GM19023 (cell line): ENCODE measurements at regions not wholly inside any gene's neighbourhood (a gene's known extent, or its start where the extent isn't known, plus 50 kb on each side); places are given as distances from the start of the nearest gene placed in this dataset.
"Not testable (repeated sequence)": the region's sequence is repeated elsewhere in the genome, so short reads cannot be mapped to it uniquely, and the experiment has no call there.

ENCODE experiments used
- ATAC-seq: cut with Tn5 transposase; IDR thresholded peaks from one replicate; pipeline ENCODE4 v1.9.1; 2021; ENCODE audit warnings: mild to moderate bottlenecking, moderate library complexity; ENCODE audit not compliant: unreplicated experiment

GRCh38 chr6:116982401-116982800, 105.4 kb downstream of the RFX6 start:
- no peak for ATAC-seq

- no peak for ATAC-seq
Observed at GRCh38 chr6:116983375-116983774, 106.3 kb downstream of the RFX6 start.

DNA sequence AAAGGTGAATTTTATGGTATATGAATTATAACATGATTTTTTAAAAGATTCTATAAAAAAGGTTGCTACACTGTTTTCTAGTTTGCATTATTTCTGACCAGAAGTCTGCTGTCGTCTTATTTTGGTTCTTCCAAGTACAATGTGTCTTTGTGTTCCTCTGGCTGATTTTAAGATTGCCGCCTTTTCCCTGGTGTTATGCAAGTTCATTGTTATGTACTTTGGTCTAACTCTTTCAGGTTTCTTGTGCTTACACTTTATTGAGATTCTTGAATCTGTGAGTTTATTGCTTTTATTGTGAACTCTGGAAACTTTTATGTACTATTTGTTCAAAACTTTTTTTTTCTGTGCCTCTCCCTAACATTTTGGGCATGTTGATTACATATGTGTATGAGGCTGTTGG, 109.8 kb downstream of the RFX6 start:
- no peak for ATAC-seq

- no peak for ATAC-seq
Observed at GRCh38 chr6:116990679-116991078, 113.6 kb downstream of the RFX6 start.

DNA sequence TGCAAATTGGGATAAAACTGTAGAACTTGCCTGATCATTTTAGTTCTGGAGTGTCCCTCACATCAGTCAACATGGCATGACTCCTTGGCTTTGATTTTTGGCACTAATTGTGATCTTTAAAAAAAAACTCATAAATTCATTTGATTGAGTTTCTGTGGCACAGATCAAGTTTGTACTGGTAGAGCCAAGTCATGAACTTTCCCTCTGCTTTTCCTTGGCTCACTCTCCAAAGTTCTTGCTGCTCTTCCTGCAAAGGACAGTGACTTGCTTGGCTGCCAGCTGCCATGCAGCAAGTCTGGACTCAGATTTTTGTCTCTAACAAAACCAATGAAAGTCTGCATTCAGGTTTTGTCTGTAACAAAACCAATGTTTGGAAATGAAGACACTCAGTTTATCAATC, 115.5 kb downstream of the RFX6 start:
- ATAC-seq, result no peak

DNA sequence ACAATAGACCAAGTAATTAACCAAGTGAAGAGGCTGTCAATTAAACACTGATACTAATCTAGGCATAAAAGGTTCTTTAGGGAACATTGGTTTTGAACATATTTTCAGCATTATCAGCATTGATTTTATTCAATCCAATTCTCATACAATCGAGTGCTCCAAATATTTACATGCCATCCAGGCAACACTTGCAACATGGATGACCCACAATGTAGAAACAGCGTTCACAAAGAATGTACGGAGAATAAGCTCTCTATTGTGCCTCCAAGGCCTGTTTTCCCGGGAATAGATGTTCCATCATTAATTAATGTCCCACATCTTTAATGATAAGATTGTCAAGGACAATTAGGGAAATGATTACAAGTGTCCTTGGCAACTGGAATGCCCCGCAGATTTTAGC, 117.4 kb downstream of the RFX6 start:
- no peak for ATAC-seq

DNA sequence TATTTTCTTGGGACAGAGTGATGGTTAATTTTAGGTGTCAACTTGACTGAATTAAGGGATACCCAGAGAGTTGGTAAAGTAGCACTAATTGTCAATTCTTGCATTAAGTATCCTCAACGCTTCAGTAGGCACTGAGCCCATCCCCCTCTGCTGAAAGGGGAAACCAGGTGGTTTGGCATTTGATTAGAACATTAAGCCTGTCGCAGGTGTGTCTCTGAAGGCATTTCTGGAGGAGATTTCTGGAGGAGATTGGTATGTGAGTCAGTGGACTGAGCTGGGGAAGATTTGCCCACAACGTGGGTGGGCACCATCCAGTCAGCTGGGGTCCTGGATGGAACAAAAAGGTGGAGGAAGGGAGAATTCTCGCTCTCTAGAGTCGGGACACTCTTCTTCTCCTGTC, 119.8 kb downstream of the RFX6 start:
- ATAC-seq, result no peak

GRCh38 chr6:116997496-116997895, 120.5 kb downstream of the RFX6 start:
- ATAC-seq, result no peak

GRCh38 chr6:117007659-117008058, 130.6 kb downstream of the RFX6 start:
- ATAC-seq, result no peak

DNA sequence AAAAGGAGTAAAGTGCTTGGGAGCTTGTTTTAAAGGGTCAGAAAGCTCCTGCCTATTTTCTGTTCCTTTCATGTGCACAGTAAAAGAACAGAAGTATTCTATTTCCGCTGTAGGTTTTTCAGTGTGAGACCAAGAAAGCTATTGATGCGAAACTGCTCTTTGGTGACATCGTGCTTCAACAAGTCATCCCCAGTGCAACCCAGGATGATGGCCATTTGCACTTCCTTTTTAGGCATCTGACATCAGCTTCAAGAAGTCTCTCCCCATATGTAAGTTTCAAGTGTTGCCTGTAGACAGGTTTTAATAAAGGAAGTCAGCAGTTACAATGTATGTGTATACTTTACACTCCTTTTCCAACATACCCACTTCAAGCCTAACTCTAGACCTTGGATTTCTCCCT, 131.6 kb downstream of the RFX6 start:
- peak; percentile 54 for ATAC-seq

DNA sequence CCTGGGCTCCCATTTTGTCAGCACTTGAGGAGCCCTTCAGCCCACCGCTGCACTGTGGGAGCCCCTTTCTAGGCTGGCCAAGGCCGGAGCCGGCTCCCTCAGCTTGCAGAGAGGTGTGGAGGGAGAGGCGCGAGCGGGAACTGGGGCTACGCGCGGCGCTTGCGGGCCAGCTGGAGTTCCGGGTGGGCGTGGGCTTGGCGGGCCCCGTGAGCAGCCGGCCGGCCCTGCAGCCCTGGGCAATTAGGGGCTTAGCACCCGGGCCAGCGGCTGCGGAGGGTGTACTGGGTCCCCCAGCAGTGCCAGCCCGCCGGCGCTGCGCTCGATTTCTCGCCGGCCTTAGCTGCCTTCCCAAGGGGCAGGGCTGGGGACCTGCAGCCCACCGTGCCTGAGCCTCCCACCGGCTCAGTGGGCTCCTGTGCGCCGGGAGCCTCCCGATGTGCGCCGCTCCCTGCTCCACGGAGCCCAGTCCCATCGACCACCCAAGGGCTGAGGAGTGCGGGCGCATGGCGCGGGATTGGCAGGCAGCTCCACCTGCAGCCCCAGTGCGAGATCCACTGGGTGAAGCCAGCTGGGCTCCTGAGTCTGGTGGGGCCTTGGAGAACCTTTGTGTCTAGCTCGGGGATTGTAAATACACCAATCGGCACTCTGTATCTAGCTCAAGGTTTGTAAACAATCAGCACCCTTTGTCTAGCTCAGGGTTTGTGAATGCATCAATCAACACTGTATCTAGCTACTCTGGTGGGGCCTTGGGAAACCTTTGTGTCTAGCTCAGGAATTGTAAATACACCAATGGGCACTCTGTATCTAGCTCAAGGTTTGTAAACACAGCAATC, 137.8 kb downstream of the RFX6 start:
- not testable (repeated sequence) for ATAC-seq

DNA sequence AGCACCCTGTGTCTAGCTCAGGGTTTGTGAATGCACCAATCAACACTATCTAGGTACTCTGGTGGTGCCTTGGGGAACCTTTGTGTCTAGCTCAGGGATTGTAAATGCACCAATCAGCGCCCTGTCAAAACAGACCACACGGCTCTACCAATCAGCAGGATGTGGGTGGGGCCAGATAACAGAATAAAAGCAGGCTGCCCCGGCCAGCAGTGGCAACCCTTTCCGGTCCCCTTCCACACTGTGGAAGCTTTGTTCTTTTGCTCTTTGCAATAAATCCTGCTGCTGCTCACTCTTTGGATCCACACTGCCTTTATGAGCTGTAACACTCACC, 138.4 kb downstream of the RFX6 start:
- ATAC-seq, result not testable (repeated sequence)

GRCh38 chr6:117018771-117019170, 141.7 kb downstream of the RFX6 start:
- no peak for ATAC-seq

GRCh38 chr6:117022774-117023173, 145.7 kb downstream of the RFX6 start:
- ATAC-seq, result no peak

GRCh38 chr6:117025310-117025709, 148.3 kb downstream of the RFX6 start:
- ATAC-seq, result no peak

DNA sequence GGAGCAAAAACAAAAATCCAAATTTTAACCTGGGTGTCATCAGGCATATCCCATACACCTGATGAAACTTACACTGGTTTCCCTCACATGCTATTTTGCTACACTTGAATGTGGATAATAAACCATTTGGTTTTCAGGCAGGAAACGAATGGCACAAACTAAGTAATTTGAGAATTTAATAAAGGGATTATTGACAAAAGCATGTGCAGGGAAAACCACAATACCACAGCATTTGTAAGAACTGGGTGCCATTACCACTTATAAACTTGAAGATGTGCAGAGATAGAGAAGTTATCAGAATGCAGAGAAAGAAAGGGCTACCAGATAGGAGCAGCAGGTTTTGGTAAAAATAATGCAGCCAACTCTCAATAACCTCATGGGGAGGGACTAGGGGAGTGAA, 151.2 kb downstream of the RFX6 start:
- ATAC-seq, result no peak

DNA sequence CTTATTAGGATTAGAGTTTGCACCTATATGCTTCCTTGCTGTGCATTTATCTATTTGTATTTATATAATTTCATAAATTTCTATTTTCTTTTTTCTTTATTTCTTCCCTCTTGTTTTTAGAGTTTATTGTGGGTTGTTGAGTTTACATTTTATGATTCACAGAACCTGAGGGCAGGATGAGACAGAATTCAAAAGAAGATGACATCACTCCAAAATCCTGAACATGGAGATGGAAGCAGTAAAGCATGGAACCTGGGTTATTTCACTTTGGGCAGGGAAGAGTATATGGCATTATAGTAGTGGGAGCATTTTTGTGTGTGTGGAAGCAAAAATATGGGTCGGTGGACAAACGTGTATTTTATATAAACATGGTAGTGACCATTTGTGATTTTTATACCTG, 157.5 kb downstream of the RFX6 start:
- ATAC-seq, result no peak

- no peak for ATAC-seq
Observed at GRCh38 chr6:117034971-117035370, 157.9 kb downstream of the RFX6 start.

- ATAC-seq, result no peak
Observed at GRCh38 chr6:117050301-117050700, 173.3 kb downstream of the RFX6 start.

- no peak for ATAC-seq
Observed at GRCh38 chr6:117072134-117072533, 193.2 kb upstream of the VGLL2 start.

DNA sequence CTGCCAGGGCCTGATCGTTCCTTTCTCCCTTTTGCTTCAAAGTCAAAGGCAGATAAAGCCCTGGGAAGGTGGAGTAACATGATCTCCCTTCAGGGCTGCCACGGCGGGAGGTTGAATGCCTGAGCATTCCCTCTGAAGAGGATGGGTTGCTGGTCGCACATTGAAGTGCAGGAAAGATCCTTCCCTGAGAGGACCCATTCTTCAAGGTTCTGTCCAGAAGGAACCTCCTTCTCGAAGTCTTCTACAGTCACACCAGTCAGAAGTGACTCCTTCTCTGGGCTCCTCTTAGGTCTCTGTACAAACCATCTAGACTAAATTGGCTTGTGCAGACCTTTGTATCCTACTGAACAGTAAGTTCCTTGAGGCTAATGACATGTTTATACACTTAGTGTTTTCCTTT, 192.6 kb upstream of the VGLL2 start:
- no peak for ATAC-seq

- ATAC-seq, result no peak
Observed at GRCh38 chr6:117074672-117075071, 190.7 kb upstream of the VGLL2 start.

DNA sequence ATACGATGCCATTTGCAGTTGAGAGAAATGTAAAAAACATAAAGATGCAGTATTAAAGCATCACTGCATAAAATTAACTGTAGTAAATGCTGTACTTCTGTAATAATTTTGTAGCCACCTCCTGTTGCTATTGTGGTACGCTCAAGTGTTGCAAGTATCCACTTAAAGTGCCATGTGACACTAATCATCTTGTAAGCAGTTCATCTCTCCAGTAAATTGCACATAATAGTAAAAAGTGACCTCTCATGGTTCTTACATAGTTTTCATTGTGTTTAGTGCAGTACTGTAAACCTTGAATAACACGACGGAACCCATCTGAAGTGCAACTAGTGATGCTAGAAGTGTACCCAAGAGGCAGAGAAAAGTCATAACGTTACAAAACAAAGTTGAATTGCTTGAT, 190.1 kb upstream of the VGLL2 start:
- no peak for ATAC-seq
